ENCODE measurements at regions not wholly inside any gene's neighbourhood (a gene's known extent, or its start where the extent isn't known, plus 50 kb on each side); places are given as distances from the start of the nearest gene placed in this dataset.
"Not testable (repeated sequence)": the region's sequence is repeated elsewhere in the genome, so short reads cannot be mapped to it uniquely, and the experiment has no call there.

DNA sequence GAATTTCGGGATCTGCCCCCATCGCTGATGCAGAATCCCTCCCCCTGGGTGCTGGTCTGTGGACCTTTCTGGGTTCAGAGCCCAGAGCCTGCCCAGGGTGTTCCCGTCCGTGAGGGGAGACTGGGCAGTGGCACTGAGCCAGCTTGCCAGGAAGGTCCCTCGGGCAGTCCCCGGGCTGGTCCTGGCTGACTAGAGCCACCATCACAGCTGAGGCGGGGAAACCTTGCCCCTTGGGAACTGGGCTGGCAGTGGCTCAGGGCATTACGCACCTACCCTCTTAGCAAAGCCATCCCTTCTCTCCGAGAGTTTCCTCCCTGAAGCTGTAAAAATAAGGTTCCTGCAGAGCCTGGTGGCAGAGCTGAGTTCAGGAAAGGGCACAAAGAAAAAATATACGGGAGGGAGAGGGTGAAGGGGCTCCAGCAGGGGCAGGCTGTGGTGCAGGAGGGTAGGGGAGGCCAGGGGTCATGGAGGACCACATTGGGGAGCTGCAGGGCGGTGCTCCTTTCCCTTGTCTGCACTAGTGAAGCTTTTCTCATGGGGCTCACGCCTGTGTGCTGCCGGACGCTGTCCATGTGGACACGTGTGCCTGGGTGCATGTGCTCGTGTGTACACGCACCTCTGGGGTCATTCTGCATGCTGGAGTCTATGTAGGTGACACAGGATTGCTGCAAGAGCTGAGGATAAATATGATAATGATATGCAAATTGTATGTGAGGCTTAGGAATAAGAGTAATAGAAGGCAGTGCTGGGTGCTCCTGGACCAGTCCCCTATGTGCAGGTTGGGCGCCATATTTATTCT is 118.9 kb downstream of the LHX2 start:
- Mint-ChIP-seq H3K27me3 (peaks cover 0 to 13% (median 2%) of the 10 kb centered on the region in 5 donors), H3K27ac (no peak overlapping the region), H3K4me3 (no peak overlapping the region), H3K9me3 (peaks cover 0 to 2% (median 0%) of the 10 kb centered on the region in 11 donors), H3K36me3 (no peaks in the 10 kb centered on the region), H3K4me1 (peaks cover 0 to 8% (median 0%) of the 10 kb centered on the region in 7 donors)
- Histone ChIP-seq H3K27ac (ENCODE audit: low read depth, low read length) (no peak overlapping the region), H3K9me3 (ENCODE audit: control insufficient read depth in 2 of 3, low read length in 3 of 3) (no peaks in the 10 kb centered on the region), H3K27me3 (ENCODE audit: control insufficient read depth in 2 of 2, insufficient read depth in 2 of 2, low read length in 2 of 2) (no peaks in the 10 kb centered on the region), H3K36me3 (ENCODE audit: control insufficient read depth in 2 of 3, insufficient read depth in 3 of 3, low read length in 3 of 3) (no peaks in the 10 kb centered on the region), H3K4me1 (ENCODE audit: control insufficient read depth in 2 of 2, insufficient read depth in 2 of 2, low read length in 2 of 2) (no peaks in the 10 kb centered on the region), H3K4me3 (ENCODE audit: low read length) (no peak overlapping the region)
- no peak for ATAC-seq
- DNase-seq, result no peak
- POLR2A ChIA-PET, result no interaction called here
- CTCF ChIA-PET, result no interaction called here
- intact Hi-C loops (cut with micrococcal nuclease), result no loop called here

DNA sequence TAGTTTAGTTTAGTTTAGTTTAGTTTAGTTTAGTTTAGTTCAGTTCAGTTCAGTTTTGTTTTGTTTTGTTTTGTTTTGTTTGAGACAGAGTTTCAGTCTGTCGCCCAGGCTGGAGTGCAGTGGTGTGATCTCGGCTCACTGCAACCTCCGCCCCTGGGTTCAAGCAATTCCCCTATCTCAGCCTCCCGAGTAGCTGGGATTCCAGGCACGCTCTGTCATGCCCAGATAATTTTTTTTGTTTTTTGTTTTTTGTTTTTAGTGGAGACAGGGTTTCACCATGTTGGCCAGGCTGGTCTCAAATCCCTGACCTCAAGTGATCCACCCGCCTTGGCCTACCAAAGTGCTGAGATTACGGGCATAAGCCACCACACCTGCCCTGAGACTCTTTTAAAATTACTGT is 120.0 kb downstream of the LHX2 start:
- H3K27ac ChIP-seq (ENCODE audit: low read depth, low read length); H3K27ac Mint-ChIP-seq; POLR2A ChIA-PET; intact Hi-C loops (cut with micrococcal nuclease); H3K27me3 ChIP-seq (ENCODE audit: control insufficient read depth in 2 of 2, insufficient read depth in 2 of 2, low read length in 2 of 2); ATAC-seq; H3K4me3 Mint-ChIP-seq; H3K9me3 Mint-ChIP-seq; H3K4me1 ChIP-seq (ENCODE audit: control insufficient read depth in 2 of 2, insufficient read depth in 2 of 2, low read length in 2 of 2); DNase-seq; H3K4me3 ChIP-seq (ENCODE audit: low read length); CTCF ChIA-PET; H3K36me3 ChIP-seq (ENCODE audit: control insufficient read depth in 2 of 3, insufficient read depth in 3 of 3, low read length in 3 of 3); H3K4me1 Mint-ChIP-seq; H3K9me3 ChIP-seq (ENCODE audit: control insufficient read depth in 2 of 3, low read length in 3 of 3); H3K36me3 Mint-ChIP-seq: not testable (repeated sequence)
- H3K27me3 Mint-ChIP-seq, result peaks cover 0 to 13% (median 5%) of the 10 kb centered on the region in 5 donors

DNA sequence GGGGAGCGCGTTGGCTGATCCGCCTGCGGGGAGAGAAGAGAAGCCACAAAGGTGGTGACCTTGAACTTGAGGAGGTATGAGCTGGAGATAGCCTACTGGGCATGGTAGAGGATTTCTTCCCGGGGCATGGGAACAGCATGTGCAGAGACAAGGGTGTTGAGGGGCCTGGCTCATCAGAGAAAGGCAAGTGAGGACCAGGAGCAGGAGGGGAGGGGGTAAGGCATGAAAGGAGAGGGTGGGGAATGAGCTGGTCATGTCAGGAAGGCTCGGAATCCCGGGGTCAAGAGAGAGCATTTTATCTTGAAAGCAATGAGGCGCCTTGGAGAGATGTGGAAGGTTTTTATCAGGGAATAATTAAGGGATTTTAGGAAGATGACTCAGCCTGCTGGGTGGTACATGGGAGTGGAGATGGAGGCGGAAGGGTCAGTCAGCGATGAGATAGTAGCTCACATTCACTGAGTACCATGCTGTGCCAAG is 121.1 kb downstream of the LHX2 start:
- H3K4me3 ChIP-seq (ENCODE audit: low read length), result no peak overlapping the region
- intact Hi-C loops (cut with micrococcal nuclease), result no loop called here
- H3K4me3 Mint-ChIP-seq, result no peak overlapping the region
- H3K36me3 ChIP-seq (ENCODE audit: control insufficient read depth in 2 of 3, insufficient read depth in 3 of 3, low read length in 3 of 3), result no peaks in the 10 kb centered on the region
- no peaks in the 10 kb centered on the region for H3K4me1 ChIP-seq (ENCODE audit: control insufficient read depth in 2 of 2, insufficient read depth in 2 of 2, low read length in 2 of 2)
- H3K27me3 Mint-ChIP-seq, result peaks cover 0 to 14% (median 5%) of the 10 kb centered on the region in 5 donors
- H3K4me1 Mint-ChIP-seq, result peaks cover 0 to 8% (median 0%) of the 10 kb centered on the region in 7 donors
- H3K27ac Mint-ChIP-seq, result no peak overlapping the region
- CTCF ChIA-PET, result no interaction called here
- ATAC-seq, result no peak
- H3K27me3 ChIP-seq (ENCODE audit: control insufficient read depth in 2 of 2, insufficient read depth in 2 of 2, low read length in 2 of 2), result no peaks in the 10 kb centered on the region
- H3K27ac ChIP-seq (ENCODE audit: low read depth, low read length), result no peak overlapping the region
- POLR2A ChIA-PET, result no interaction called here
- DNase-seq, result no peak
- H3K36me3 Mint-ChIP-seq, result no peaks in the 10 kb centered on the region
- H3K9me3 Mint-ChIP-seq, result peaks cover 0 to 2% (median 0%) of the 10 kb centered on the region in 11 donors
- no peaks in the 10 kb centered on the region for H3K9me3 ChIP-seq (ENCODE audit: control insufficient read depth in 2 of 3, low read length in 3 of 3)

DNA sequence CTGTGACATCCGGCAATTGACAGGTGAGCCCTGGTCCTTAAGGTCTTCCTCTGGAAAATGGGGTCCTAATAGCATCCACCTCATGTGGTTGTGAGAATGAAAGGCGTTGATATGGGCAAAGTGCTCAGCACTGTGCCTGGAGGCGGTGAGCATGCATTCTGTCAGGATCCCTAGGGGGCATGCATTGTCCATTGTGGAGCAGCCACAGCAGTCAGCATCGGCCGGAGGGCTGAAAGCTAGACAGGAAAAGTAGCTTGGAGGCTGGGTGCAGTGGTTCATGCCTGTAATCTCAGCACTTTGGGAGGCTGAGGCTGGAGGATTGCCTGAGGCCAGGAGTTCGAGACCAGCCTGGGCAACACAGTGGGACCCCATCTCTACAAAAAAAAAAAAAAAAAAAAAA is 122.2 kb downstream of the LHX2 start:
- Histone ChIP-seq H3K4me1 (ENCODE audit: control insufficient read depth in 2 of 2, insufficient read depth in 2 of 2, low read length in 2 of 2) (no peaks in the 10 kb centered on the region), H3K36me3 (ENCODE audit: control insufficient read depth in 2 of 3, insufficient read depth in 3 of 3, low read length in 3 of 3) (no peaks in the 10 kb centered on the region), H3K27me3 (ENCODE audit: control insufficient read depth in 2 of 2, insufficient read depth in 2 of 2, low read length in 2 of 2) (no peaks in the 10 kb centered on the region), H3K27ac (ENCODE audit: low read depth, low read length) (no peak overlapping the region), H3K4me3 (ENCODE audit: low read length) (no peak overlapping the region), H3K9me3 (ENCODE audit: control insufficient read depth in 2 of 3, low read length in 3 of 3) (no peaks in the 10 kb centered on the region)
- H3K4me3 Mint-ChIP-seq, result no peak overlapping the region
- intact Hi-C loops (cut with micrococcal nuclease), result no loop called here
- H3K27me3 Mint-ChIP-seq, result peaks cover 0 to 14% (median 5%) of the 10 kb centered on the region in 5 donors
- CTCF ChIA-PET, result interaction anchor here (0.6 kb wide), 1 partner anchor 742 kb away, joined by 6 read pairs; no protein-coding TSS in a partner anchor
- H3K27ac Mint-ChIP-seq, result no peak overlapping the region
- peak; percentile 49 for ATAC-seq
- peaks cover 0 to 2% (median 0%) of the 10 kb centered on the region in 11 donors for H3K9me3 Mint-ChIP-seq
- no peaks in the 10 kb centered on the region for H3K36me3 Mint-ChIP-seq
- DNase-seq, result no peak
- H3K4me1 Mint-ChIP-seq, result peaks cover 0 to 8% (median 0%) of the 10 kb centered on the region in 7 donors
- POLR2A ChIA-PET, result no interaction called here

DNA sequence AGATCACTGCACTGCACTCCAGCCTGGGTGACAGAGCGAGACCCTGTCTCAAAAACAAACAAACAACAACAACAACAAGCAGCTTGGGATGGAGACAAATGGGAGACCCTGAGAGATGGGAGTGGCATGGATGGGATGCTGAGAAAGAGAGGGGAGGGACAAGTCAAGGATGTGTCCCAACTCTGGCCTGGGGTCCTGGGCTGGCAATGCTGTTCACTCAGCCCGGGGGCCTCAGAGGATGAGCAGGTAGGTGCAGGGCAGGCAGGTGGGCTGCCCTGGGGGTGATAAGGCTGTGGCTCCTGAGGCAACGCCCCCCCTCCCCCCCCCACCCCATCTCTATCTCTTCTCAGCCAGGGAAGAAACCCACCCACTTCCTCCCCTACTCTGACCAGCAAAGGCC is 123.0 kb downstream of the LHX2 start:
- POLR2A ChIA-PET, result no interaction called here
- Mint-ChIP-seq H3K27me3 (peaks cover 0 to 13% (median 5%) of the 10 kb centered on the region in 5 donors), H3K4me1 (peaks cover 0 to 8% (median 0%) of the 10 kb centered on the region in 7 donors), H3K36me3 (no peaks in the 10 kb centered on the region), H3K4me3 (no peak overlapping the region), H3K27ac (no peak overlapping the region), H3K9me3 (peaks cover 0 to 2% (median 0%) of the 10 kb centered on the region in 11 donors)
- Histone ChIP-seq H3K27me3 (ENCODE audit: control insufficient read depth in 2 of 2, insufficient read depth in 2 of 2, low read length in 2 of 2) (no peaks in the 10 kb centered on the region), H3K36me3 (ENCODE audit: control insufficient read depth in 2 of 3, insufficient read depth in 3 of 3, low read length in 3 of 3) (no peaks in the 10 kb centered on the region), H3K9me3 (ENCODE audit: control insufficient read depth in 2 of 3, low read length in 3 of 3) (no peaks in the 10 kb centered on the region), H3K4me1 (ENCODE audit: control insufficient read depth in 2 of 2, insufficient read depth in 2 of 2, low read length in 2 of 2) (no peaks in the 10 kb centered on the region), H3K27ac (ENCODE audit: low read depth, low read length) (no peak overlapping the region), H3K4me3 (ENCODE audit: low read length) (no peak overlapping the region)
- no peak for DNase-seq
- intact Hi-C loops (cut with micrococcal nuclease), result no loop called here
- CTCF ChIA-PET, result no interaction called here
- ATAC-seq, result no peak

DNA sequence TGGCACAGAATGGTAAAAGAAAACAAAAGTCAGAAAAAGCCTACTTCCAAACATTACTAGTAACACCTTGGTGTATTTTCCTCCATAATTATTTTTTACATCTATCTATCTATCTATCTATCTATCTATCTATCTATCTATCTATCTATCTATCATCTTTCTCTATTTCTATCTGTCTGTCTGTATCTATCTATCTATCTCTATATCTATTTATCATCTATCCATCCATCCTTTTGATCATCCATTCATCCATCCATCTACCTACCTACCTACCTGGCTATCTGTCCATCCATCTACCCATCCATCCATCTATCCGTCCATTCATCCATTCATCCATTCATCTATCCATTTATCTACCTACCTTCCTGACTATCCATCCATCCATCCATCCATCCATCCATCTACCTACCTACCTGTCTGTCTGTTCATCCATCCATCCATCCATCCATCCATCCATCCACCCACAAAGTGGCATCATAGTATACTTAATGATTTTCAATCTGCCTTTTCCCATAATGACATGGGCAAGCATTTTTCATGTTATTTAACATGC is 121.9 kb upstream of the NEK6 start:
- no peak overlapping the region for H3K4me3 ChIP-seq (ENCODE audit: low read length)
- no peaks in the 10 kb centered on the region for H3K4me1 ChIP-seq (ENCODE audit: control insufficient read depth in 2 of 2, insufficient read depth in 2 of 2, low read length in 2 of 2)
- no peak overlapping the region for H3K27ac ChIP-seq (ENCODE audit: low read depth, low read length)
- peaks cover 0 to 13% (median 5%) of the 10 kb centered on the region in 5 donors for H3K27me3 Mint-ChIP-seq
- peaks cover 0 to 6% (median 0%) of the 10 kb centered on the region in 7 donors for H3K4me1 Mint-ChIP-seq
- no peaks in the 10 kb centered on the region for H3K36me3 Mint-ChIP-seq
- ATAC-seq (no peak), DNase-seq (no peak)
- H3K36me3 ChIP-seq (ENCODE audit: control insufficient read depth in 2 of 3, insufficient read depth in 3 of 3, low read length in 3 of 3), result no peaks in the 10 kb centered on the region
- peak overlapping the region in 2 of 9 donors; percentile 10 to 21 for H3K27ac Mint-ChIP-seq
- H3K9me3 Mint-ChIP-seq, result peaks cover 0 to 2% (median 0%) of the 10 kb centered on the region in 11 donors
- CTCF ChIA-PET, result no interaction called here
- POLR2A ChIA-PET, result no interaction called here
- no peak overlapping the region for H3K4me3 Mint-ChIP-seq
- no peaks in the 10 kb centered on the region for H3K9me3 ChIP-seq (ENCODE audit: control insufficient read depth in 2 of 3, low read length in 3 of 3)
- intact Hi-C loops (cut with micrococcal nuclease), result no loop called here
- no peaks in the 10 kb centered on the region for H3K27me3 ChIP-seq (ENCODE audit: control insufficient read depth in 2 of 2, insufficient read depth in 2 of 2, low read length in 2 of 2)
